Neural crest cell (in vitro differentiated cells): ENCODE measurements at regions not wholly inside any gene's neighbourhood (a gene's known extent, or its start where the extent isn't known, plus 50 kb on each side); places are given as distances from the start of the nearest gene placed in this dataset.

ENCODE experiments used
- DNase-seq: peaks from one replicate; pipeline ENCODE4 v3.0.0; 2021; ENCODE audit warnings: low read depth, mixed read lengths, low spot score
- H3K27ac Mint-ChIP-seq: one replicate; pipeline ENCODE4 v1.8.0; 2021; ENCODE audit warnings: mild to moderate bottlenecking, mixed read lengths; ENCODE audit not compliant: unreplicated experiment
- H3K27me3 Mint-ChIP-seq: 2 replicates; pipeline ENCODE4 v1.8.0; 2021; ENCODE audit warnings: low read depth, mild to moderate bottlenecking, mixed read lengths
- H3K36me3 Mint-ChIP-seq: 2 replicates; pipeline ENCODE4 v1.8.0; 2021; ENCODE audit warnings: low read depth, mild to moderate bottlenecking, mixed read lengths
- H3K4me1 Mint-ChIP-seq: 2 replicates; pipeline ENCODE4 v1.8.0; 2021; ENCODE audit warnings: mixed read lengths
- H3K4me3 Mint-ChIP-seq: one replicate; pipeline ENCODE4 v1.8.0; 2021; ENCODE audit warnings: mild to moderate bottlenecking, mixed read lengths
- H3K9me3 Mint-ChIP-seq: 2 replicates; pipeline ENCODE4 v1.8.0; 2021; ENCODE audit warnings: mixed read lengths
- CTCF ChIP-seq: fragments of 200-600 bp; sonication (generic); conservative IDR thresholded peaks from 2 replicates; pipeline ENCODE4 v1.5.0; 2021; ENCODE audit warnings: antibody characterized with exemption, mild to moderate bottlenecking

GRCh38 chr1:99533909-99534637 lies 111.8 kb upstream of the PALMD start:
- no peak for DNase-seq
- Mint-ChIP-seq H3K4me1 (peaks cover 20% of the 10 kb centered on the region), H3K36me3 (no peaks in the 10 kb centered on the region), H3K27ac (no peak overlapping the region), H3K27me3 (no peaks in the 10 kb centered on the region), H3K9me3 (no peaks in the 10 kb centered on the region), H3K4me3 (no peak overlapping the region)
- TF ChIP-seq CTCF = no peak

- Mint-ChIP-seq H3K4me1 (peaks cover 20% of the 10 kb centered on the region), H3K36me3 (no peaks in the 10 kb centered on the region), H3K27ac (no peak overlapping the region), H3K9me3 (no peaks in the 10 kb centered on the region), H3K4me3 (no peak overlapping the region), H3K27me3 (no peaks in the 10 kb centered on the region)
- no peak for DNase-seq
- no peak for TF ChIP-seq CTCF
These were observed 111.3 kb upstream of the PALMD start for GRCh38 chr1:99534638-99534930.

- no peak for DNase-seq
- Mint-ChIP-seq H3K9me3 (no peaks in the 10 kb centered on the region), H3K4me3 (no peak overlapping the region), H3K36me3 (no peaks in the 10 kb centered on the region), H3K27me3 (no peaks in the 10 kb centered on the region), H3K27ac (no peak overlapping the region), H3K4me1 (peaks cover 20% of the 10 kb centered on the region)
- no peak for TF ChIP-seq CTCF
These were observed 110.3 kb upstream of the PALMD start for GRCh38 chr1:99535470-99536164.

GRCh38 chr1:99537886-99538617 lies 107.9 kb upstream of the PALMD start:
- H3K27ac Mint-ChIP-seq = no peak overlapping the region
- TF ChIP-seq CTCF = no peak
- no peaks in the 10 kb centered on the region for H3K9me3 Mint-ChIP-seq
- H3K4me1 Mint-ChIP-seq = peaks cover 10% of the 10 kb centered on the region
- DNase-seq = no peak
- H3K36me3 Mint-ChIP-seq = no peaks in the 10 kb centered on the region
- H3K27me3 Mint-ChIP-seq = no peaks in the 10 kb centered on the region
- no peak overlapping the region for H3K4me3 Mint-ChIP-seq

GRCh38 chr1:99538618-99538956 lies 107.3 kb upstream of the PALMD start:
- no peaks in the 10 kb centered on the region for H3K36me3 Mint-ChIP-seq

More at GRCh38 chr1:99538618-99538956, 107.3 kb upstream of the PALMD start:
- Mint-ChIP-seq H3K27ac (no peak overlapping the region), H3K27me3 (no peaks in the 10 kb centered on the region), H3K9me3 (no peaks in the 10 kb centered on the region), H3K4me3 (no peak overlapping the region), H3K4me1 (peaks cover 10% of the 10 kb centered on the region)
- DNase-seq = no peak
- no peak for TF ChIP-seq CTCF
